Gastrocnemius medialis (tissue), 4 donors: ENCODE measurements at regions not wholly inside any gene's neighbourhood (a gene's known extent, or its start where the extent isn't known, plus 50 kb on each side); places are given as distances from the start of the nearest gene placed in this dataset.

Source experiments
- POLR2A ChIP-seq, 2 donors: fragments of 450-650 bp; IDR thresholded peaks; one replicate each; pipeline ENCODE4 v1.6.1; 2017; ENCODE audit warnings: antibody characterized with exemption in 2 of 2, mild to moderate bottlenecking in 2 of 2, moderate library complexity in 2 of 2
- TF ChIP-seq, protein P1 (sequence below), 5 experiments: fragments of 450-650 bp in 3 of 5; fragments of 200-600 bp in 2 of 5; sonication (generic) in 2 of 5; IDR thresholded peaks in 4 of 5; conservative IDR thresholded peaks in 1 of 5; 1 replicate in 4 of 5; 2 replicates in 1 of 5; pipeline ENCODE4 v1.5.1; 2016 to 2019; ENCODE audit warnings: antibody characterized with exemption in 5 of 5, mild to moderate bottlenecking in 3 of 5, moderate library complexity in 3 of 5

GRCh38 chr4:38333219-38333618 is 330.8 kb upstream of the KLF3 start:
- TF ChIP-seq, protein P1, sequence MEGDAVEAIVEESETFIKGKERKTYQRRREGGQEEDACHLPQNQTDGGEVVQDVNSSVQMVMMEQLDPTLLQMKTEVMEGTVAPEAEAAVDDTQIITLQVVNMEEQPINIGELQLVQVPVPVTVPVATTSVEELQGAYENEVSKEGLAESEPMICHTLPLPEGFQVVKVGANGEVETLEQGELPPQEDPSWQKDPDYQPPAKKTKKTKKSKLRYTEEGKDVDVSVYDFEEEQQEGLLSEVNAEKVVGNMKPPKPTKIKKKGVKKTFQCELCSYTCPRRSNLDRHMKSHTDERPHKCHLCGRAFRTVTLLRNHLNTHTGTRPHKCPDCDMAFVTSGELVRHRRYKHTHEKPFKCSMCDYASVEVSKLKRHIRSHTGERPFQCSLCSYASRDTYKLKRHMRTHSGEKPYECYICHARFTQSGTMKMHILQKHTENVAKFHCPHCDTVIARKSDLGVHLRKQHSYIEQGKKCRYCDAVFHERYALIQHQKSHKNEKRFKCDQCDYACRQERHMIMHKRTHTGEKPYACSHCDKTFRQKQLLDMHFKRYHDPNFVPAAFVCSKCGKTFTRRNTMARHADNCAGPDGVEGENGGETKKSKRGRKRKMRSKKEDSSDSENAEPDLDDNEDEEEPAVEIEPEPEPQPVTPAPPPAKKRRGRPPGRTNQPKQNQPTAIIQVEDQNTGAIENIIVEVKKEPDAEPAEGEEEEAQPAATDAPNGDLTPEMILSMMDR (IDR thresholded peaks at IDR 0.05 in 4 of 5, conservative IDR thresholded peaks at IDR 0.05 in 1 of 5): no peak
- no peak for TF ChIP-seq POLR2A (IDR thresholded peaks at IDR 0.05)
